Stimulated activated naive CD8-positive, alpha-beta T cell treated with anti-CD3 and anti-CD28 coated beads, Interleukin-15, Interleukin-2, amounts not matched to agents 100 U/mL and 50 U/mL, for 24 hours (primary cell): ENCODE measurements at regions not wholly inside any gene's neighbourhood (a gene's known extent, or its start where the extent isn't known, plus 50 kb on each side); places are given as distances from the start of the nearest gene placed in this dataset.

Experiments used
- ATAC-seq: fragments of 150-1000 bp; cut with Tn5 transposase; one replicate; pipeline ENCODE4 v1.10.0; 2021
- DNase-seq: peaks from one replicate; pipeline ENCODE4 v3.0.0; 2021

DNA sequence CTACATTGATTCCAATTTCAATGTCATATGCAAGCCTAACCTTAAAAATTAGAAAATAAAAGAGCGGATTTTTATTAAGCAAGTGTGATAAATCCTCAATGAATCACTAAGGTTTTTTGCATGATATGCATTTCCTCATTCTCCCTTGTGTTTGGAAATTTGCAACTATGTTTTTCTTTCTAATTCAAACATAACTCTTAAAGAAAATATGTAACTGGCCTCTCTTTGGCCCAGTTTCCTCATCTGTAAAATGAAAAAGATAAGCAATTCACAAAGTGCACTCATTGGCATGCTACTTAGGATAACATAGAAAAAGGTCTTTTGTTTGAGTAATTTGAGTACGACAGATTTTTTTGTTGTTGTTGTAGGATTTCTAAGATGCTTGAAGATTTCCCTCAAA is 295.5 kb downstream of the CDH11 start:
- ATAC-seq (no peak), DNase-seq (no peak)

- DNase-seq (no peak), ATAC-seq (no peak)
Observed at GRCh38 chr16:64823481-64824075, 298.3 kb downstream of the CDH11 start.

DNA sequence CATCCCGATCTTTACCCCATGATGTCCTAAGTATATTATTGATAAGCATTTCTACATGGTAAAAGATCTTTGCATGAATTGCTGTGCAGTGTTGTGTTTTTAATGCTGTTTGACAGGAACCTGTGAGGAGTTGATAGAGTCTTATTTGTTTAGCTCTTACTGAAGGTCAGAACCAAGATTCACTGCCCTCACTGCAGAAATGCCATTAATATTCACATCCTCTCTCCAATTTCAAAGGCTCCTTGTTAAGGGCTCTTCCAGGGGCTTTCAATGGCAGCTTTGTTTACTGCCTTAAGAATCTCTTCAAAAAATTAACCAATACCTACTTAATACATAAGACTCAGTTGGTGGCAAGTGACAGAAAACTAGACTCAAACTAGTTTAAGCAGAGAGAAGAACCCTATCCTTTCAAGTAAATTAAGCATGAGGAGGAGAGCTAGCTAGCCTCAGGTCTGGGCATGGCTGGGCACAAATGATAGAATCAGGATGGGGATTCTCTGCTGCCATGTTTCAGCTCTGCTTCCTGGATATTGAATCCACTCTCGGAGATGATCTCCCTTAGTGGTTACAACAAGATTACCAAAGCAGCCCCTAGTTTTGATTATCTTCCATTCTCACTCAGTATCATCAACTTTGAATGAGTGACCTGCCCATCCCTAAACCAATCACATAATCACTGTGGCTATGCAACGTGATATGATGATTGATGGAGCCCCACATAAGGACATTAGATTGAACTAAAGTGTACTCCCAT is 311.8 kb downstream of the CDH11 start:
- DNase-seq (no peak), ATAC-seq (no peak)

- DNase-seq: no peak
Observed at GRCh38 chr16:64808474-64808873, 313.4 kb downstream of the CDH11 start.

GRCh38 chr16:64791756-64792155 is 330.1 kb downstream of the CDH11 start:
- DNase-seq (no peak), ATAC-seq (no peak)

More at GRCh38 chr16:64808474-64808873, 313.4 kb downstream of the CDH11 start:
- no peak for ATAC-seq

- no peak for DNase-seq
- ATAC-seq: no peak
Observed at GRCh38 chr16:64784635-64785034, 337.2 kb downstream of the CDH11 start.

GRCh38 chr16:64782484-64782883 is 339.4 kb downstream of the CDH11 start:
- ATAC-seq: no peak

DNA sequence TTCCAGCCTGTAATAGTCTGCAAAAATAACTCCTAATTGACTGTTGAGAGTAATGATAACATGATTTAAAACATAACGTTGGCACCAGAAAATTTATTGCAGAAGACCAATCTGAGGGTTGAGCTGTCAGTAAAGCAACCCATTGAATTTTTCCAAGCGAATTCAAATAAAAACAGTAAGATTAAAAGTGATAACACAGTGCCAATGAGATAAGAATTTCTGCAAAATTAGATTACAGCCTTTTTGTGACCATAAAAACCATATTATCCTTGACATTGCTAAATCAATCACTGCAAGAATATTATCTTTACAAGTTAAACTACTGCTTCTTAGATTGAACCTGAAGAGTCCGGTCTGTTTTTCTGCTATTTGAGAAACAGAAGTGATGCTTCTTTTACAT is 341.4 kb downstream of the CDH11 start:
- DNase-seq (no peak), ATAC-seq (no peak)

More at GRCh38 chr16:64782484-64782883, 339.4 kb downstream of the CDH11 start:
- no peak for DNase-seq

- ATAC-seq: no peak
Observed at GRCh38 chr16:64778777-64779176, 343.1 kb downstream of the CDH11 start.

DNA sequence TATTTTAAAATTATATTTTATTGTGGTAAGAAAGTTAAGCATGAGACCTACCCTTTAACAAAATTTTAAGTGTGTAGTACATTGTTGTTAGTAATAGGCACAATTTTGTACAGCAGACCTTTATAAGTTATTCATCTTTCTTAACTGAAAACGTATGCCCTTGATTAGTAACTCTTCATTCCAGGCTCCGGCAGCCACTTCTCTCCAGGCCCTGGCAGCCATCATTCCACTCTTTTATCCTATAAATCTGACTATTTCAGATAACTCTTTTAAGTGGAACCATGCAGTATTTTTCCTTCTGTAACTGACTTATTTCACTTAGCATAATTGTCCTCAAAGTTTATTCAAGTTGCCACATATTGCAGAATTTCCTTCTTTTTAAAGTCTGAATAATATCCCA is 348.2 kb downstream of the CDH11 start:
- no peak for DNase-seq

More at GRCh38 chr16:64778777-64779176, 343.1 kb downstream of the CDH11 start:
- no peak for DNase-seq

DNA sequence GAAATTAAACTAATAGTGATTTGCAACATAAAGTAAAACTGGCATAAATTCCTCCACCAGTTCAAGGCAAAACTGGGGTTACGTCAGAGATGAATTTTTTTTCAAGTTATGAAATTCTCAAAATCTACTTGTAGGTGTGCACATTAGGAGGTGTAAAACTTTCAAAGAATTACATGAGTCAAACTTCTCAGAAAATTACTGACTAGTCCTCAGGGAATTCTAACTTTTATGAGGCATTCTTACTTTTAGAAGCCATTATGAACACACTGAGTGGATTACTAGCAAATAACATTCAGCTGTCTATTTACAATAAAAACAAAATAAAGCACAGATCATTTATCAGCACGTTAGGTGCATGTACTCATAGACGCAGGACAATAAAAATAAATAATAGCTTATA is 348.7 kb downstream of the CDH11 start:
- DNase-seq: no peak
- no peak for ATAC-seq

More for the DNA sequence above, 348.2 kb downstream of the CDH11 start:
- ATAC-seq: no peak

GRCh38 chr16:64771273-64771672 is 350.6 kb downstream of the CDH11 start:
- DNase-seq (no peak), ATAC-seq (no peak)

DNA sequence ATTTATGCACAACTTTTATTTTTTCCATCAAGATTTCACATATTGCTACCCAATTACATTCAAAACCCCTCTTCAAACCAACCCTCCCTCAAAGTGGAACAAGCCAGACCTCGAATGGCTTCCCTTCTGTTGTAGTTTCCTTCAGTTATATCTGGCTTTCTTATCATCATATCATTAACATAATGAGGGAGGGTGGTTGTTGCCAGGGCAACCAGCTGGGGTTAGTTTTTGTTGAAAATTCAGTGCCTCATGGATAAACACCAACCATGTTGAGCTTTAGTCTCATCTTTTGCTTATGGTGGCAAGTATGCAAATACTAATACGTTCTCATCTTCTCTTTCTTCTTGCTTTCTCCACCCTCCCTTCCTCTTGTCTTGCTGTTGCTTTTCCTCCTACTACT is 359.7 kb downstream of the CDH11 start:
- no peak for ATAC-seq
- DNase-seq: no peak

DNA sequence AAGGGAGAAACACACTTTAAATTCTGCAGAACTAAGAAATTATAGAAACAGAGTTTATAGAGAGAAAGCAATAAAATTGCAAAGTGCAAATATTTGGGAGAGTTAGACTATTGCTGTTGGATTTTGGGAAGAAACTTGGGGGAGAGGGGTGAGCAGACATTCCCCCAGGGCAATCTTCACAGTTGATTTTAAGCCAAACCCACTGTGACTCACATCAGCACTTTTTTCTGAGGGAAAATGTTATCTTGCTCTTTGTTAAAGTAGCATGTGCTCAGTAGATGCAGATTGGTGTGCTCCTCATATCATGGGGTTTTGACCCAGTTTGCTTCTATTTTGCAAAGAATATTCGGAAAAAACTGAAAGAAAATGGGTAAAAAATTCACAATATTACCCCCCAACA is 367.6 kb downstream of the CDH11 start:
- DNase-seq (no peak), ATAC-seq (no peak)

- DNase-seq (no peak), ATAC-seq (no peak)
Observed at GRCh38 chr16:64751906-64752305, 370.0 kb downstream of the CDH11 start.

- DNase-seq (no peak), ATAC-seq (no peak)
Observed at GRCh38 chr16:64749346-64749745, 372.5 kb downstream of the CDH11 start.

- no peak for ATAC-seq
- no peak for DNase-seq
Observed at GRCh38 chr16:64745258-64745930, 376.5 kb downstream of the CDH11 start.

DNA sequence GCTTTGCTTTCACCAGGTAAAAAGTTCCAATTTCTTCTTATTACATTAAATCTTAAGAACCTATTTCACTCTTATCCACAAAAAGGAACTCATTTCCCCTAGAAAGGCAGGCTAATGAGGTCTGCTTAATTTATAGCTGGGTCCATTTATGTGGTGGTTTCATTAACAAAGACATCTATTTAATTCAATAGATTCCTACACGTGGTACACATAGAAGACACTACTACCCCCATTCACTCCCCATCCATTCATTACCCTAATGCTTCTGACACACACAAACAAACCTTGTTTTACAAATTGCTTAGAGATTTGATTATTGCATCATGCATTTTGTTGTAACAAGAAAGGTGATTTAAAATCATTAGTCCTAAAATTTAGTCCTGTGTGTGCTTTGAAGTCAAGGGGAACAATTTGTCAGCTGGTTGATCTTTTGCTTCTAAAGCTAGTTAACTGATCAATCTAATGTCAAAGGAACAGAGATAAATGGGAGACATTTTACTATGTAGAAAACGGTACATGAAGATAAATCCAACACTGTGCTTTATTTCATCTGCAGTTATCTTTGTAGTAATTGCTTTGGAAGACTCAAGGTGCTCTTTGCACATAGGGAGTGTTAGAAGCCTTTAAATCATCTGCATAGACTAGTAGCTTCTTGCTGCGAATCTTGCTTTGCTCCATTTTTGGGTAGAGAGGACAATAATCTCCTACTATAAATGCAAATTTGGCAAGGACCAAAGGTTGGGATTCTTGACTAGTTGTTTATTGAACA is 379.2 kb downstream of the CDH11 start:
- DNase-seq (no peak), ATAC-seq (no peak)

GRCh38 chr16:64740261-64740660 is 381.6 kb downstream of the CDH11 start:
- ATAC-seq (no peak), DNase-seq (no peak)

GRCh38 chr16:64738321-64738960 is 383.4 kb downstream of the CDH11 start:
- no peak for ATAC-seq
- no peak for DNase-seq

- DNase-seq (no peak), ATAC-seq (no peak)
Observed at GRCh38 chr16:64736857-64737256, 385.0 kb downstream of the CDH11 start.

DNA sequence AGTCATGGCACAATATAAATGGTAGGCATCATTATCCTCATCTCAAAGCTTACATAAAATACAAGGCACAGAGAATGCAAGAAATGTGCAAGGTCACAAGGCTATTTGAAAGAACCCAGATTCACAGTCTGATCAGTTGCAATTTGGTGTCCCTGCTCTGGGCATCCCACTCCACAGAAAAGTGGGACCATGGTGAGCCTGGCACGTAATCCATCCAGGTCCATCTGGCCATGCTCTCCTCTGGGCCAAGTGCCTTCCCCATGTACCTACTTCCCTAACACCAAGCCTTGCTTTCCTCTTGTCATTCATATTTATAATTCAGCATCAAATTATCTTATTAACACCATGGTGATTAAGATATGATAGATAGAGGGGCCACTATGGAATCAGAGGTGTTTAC is 390.0 kb downstream of the CDH11 start:
- no peak for ATAC-seq

More for the DNA sequence above, 390.0 kb downstream of the CDH11 start:
- DNase-seq: no peak
